Heart left ventricle (tissue), 13 donors: ENCODE measurements at regions not wholly inside any gene's neighbourhood (a gene's known extent, or its start where the extent isn't known, plus 50 kb on each side); places are given as distances from the start of the nearest gene placed in this dataset.

Experiments used
- POLR2A ChIP-seq, 2 donors: fragments of 450-650 bp; IDR thresholded peaks; one replicate each; pipeline ENCODE4 v1.6.1; 2017; ENCODE audit warnings: antibody characterized with exemption in 2 of 2, mild to moderate bottlenecking in 2 of 2, moderate library complexity in 2 of 2
- TF ChIP-seq, protein P1 (sequence below), 12 donors: fragments of 200-600 bp; sonication (generic) in 4 of 12; IDR thresholded peaks; one replicate each; pipeline versions ENCODE4 v1.5.0 to v1.8.0; 2018 to 2022; ENCODE audit warnings: antibody characterized with exemption in 12 of 12, mild to moderate bottlenecking in 5 of 12
- donor health status: ischemic (EF 13 %, LVEDD 7.1; RV severe dilation, severe dysfunction).
- donor health status: DM: no; HTN: yes; CAD: no.
- donor health status: DM: no; HTN: no; CAD: no.
- donor health status: ischemic (EF 25% LVEDD 6.9; RV normal size, moderate dysfunction).
- donor health status: ischemic (EF 25% LVEDD 5.7; RV mildly dilated, moderate dysfunction).
- donor health status: ischemic (EF 35%, LVEDD 5.7; RV mildly dilated, moderate dysfunction).
- donor health status: nonischemic (EF 11% LVEDD 7.7; RV severe dilation, severe dysfunction).
- donor health status: DM: yes; HTN: yes; CAD: no.
- donor health status: PGD.
- donor health status: ischemic (EF 29% LVEDD 5.4; RV normal size, mild dysfunction).
- donor health status: nonischemic (EF 23%, LVEDD 6.1; RV moderate dilation, normal function).

DNA sequence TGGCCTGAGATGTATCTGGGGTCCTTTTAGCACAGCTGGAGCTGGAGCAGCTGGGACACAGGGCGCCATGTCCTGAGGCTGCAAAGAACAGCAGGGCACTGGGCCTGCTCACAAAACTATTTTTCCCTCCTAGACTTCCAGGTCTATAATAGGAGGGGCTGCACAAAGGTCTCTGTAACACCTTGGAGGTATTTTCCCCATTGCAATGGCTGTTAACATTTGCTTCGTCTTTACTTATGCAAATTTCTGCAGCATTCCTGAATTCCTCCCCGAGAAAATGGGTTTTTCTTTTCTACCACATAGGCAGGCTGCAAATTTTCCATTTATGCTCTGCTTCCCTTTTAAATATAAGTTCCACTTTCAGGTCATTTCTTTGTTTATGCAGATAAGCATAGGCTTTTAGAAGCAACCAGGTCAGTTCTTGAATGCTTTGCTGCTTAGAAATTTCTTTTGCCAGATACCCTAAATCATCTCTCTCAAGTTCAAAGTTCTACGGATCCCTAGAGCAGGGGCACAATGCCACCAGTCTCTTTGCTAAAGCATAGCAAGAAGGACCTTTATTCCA is 130.8 kb downstream of the PCSK1 start:
- TF ChIP-seq, protein P1, sequence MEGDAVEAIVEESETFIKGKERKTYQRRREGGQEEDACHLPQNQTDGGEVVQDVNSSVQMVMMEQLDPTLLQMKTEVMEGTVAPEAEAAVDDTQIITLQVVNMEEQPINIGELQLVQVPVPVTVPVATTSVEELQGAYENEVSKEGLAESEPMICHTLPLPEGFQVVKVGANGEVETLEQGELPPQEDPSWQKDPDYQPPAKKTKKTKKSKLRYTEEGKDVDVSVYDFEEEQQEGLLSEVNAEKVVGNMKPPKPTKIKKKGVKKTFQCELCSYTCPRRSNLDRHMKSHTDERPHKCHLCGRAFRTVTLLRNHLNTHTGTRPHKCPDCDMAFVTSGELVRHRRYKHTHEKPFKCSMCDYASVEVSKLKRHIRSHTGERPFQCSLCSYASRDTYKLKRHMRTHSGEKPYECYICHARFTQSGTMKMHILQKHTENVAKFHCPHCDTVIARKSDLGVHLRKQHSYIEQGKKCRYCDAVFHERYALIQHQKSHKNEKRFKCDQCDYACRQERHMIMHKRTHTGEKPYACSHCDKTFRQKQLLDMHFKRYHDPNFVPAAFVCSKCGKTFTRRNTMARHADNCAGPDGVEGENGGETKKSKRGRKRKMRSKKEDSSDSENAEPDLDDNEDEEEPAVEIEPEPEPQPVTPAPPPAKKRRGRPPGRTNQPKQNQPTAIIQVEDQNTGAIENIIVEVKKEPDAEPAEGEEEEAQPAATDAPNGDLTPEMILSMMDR (IDR thresholded peaks at IDR 0.05) = no peak
- no peak for TF ChIP-seq POLR2A (IDR thresholded peaks at IDR 0.05)
